GM20000 (cell line): ENCODE measurements at regions not wholly inside any gene's neighbourhood (a gene's known extent, or its start where the extent isn't known, plus 50 kb on each side); places are given as distances from the start of the nearest gene placed in this dataset.
"Not testable (repeated sequence)": the region's sequence is repeated elsewhere in the genome, so short reads cannot be mapped to it uniquely, and the experiment has no call there.

ENCODE experiments used
- DNase-seq: peaks from one replicate; pipeline ENCODE4 v3.0.0; 2012; ENCODE audit warnings: low spot score
- TF ChIP-seq, protein P1 (sequence below): IDR thresholded peaks from 2 replicates; pipeline ENCODE4 v1.5.1; 2012; ENCODE audit warnings: mild to moderate bottlenecking, control low read depth; ENCODE audit errors: extremely low read depth, missing control alignments

- not testable (repeated sequence) for DNase-seq
Observed at GRCh38 chr2:132351668-132352067, 64.9 kb upstream of the GPR39 start.

GRCh38 chr2:132352481-132353001 lies 64.1 kb upstream of the GPR39 start:
- not testable (repeated sequence) for DNase-seq

GRCh38 chr2:132353380-132353779 lies 63.2 kb upstream of the GPR39 start:
- not testable (repeated sequence) for DNase-seq

- not testable (repeated sequence) for DNase-seq
Observed at GRCh38 chr2:132360964-132361363, 55.6 kb upstream of the GPR39 start.

DNA sequence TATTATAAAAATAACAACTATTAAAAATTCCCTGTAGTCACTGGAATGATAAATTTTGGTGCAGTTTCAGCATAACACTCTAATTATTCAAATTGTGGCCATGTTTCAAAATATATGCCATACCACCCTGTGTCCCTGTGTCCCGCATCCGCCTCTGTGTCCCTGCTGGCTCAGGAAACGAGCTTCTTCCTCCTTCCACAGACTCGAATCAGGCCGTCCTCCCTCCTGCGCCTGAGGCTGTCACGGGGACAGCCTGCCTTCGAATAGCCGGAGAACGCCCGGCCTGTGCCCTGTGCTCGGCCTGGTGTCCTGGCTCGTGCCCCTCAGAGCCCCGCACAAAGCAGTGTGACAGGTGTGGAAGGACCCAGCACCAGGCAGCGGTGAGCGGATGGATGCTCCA lies 55.1 kb upstream of the GPR39 start:
- not testable (repeated sequence) for DNase-seq

DNA sequence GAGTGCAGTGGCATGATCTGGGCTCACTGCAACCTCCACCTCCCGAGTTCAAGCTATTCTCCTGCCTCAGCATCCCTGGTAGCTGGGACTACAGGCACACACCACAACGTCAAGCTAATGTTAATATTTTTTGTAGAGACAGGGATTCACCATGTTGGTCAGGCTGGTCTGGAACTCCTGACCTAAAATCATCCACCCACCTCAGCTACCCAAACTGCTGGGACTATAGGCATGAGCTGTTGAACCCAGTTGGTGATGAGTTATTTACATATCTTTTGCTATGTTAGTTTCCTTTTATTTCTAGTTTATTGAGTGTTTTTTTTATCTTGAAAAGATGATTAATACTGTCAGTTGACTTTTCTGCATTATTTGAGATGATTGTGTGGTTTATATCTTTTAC lies 53.3 kb upstream of the GPR39 start:
- not testable (repeated sequence) for DNase-seq

DNA sequence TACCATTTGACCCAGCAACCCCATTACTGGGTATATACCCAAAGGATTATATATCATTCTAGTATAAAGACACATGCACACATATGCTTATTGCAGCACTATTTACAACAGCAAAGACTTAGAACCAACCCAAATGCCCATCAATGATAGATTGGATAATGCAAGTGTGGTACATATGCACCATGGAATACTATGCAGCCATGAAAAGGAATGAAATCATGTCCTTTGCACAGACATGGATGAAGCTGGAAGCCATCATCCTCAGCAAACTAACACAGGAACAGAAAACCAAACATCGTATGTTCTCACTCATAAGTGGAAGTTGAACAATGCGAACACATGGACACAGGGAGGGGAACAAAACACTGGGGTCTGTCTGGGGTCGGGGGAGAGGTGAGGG lies 50.6 kb upstream of the GPR39 start:
- not testable (repeated sequence) for DNase-seq

DNA sequence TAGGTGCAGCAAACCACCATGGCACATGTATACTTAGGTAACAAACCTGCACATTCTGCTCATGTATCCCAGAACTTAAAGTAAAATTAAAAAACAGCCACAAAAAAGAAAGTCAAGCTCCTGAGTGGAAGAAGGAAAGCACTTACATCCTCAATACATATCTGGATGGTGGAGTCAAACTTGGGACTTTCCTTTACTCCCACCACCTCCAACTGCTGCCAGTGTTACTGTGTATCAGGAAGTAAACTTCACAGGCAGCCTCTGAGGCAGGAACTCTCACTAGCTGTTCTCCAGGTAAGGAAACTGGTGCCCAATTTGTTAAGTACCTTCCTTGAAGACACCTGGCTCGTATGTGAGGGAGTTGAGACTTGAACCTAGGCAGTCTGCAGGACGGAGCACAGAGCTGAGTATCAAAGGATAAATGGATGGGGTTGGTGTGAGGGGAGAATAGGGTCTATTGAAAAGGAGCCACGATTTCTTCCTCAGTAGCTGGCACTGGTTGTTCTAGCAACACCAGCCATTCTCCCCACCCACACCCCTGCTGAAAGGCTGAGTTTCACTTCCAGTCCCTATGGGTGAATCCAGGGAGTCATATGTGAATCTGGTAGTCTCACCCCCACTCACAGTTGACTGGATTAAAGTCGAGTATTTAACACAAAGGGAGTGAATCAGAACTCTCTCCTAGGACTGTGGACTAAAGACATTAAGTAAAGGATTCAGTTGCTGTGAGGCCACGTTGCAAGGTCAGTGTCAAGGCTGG lies 50.0 kb upstream of the GPR39 start:
- DNase-seq, result no peak
- TF ChIP-seq, protein P1, sequence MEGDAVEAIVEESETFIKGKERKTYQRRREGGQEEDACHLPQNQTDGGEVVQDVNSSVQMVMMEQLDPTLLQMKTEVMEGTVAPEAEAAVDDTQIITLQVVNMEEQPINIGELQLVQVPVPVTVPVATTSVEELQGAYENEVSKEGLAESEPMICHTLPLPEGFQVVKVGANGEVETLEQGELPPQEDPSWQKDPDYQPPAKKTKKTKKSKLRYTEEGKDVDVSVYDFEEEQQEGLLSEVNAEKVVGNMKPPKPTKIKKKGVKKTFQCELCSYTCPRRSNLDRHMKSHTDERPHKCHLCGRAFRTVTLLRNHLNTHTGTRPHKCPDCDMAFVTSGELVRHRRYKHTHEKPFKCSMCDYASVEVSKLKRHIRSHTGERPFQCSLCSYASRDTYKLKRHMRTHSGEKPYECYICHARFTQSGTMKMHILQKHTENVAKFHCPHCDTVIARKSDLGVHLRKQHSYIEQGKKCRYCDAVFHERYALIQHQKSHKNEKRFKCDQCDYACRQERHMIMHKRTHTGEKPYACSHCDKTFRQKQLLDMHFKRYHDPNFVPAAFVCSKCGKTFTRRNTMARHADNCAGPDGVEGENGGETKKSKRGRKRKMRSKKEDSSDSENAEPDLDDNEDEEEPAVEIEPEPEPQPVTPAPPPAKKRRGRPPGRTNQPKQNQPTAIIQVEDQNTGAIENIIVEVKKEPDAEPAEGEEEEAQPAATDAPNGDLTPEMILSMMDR, result no peak
